Psoas muscle (tissue), 7 donors: ENCODE measurements at regions not wholly inside any gene's neighbourhood (a gene's known extent, or its start where the extent isn't known, plus 50 kb on each side); places are given as distances from the start of the nearest gene placed in this dataset.

ENCODE experiments used
- ATAC-seq, 4 donors: fragments of 200-7000 bp; cut with Tn5 transposase; one replicate each; pipeline ENCODE4 v1.9.1; 2020; ENCODE audit warnings: moderate library complexity in 3 of 4, mild to moderate bottlenecking in 2 of 4
- DNase-seq, 2 donors: peaks; one replicate each; pipeline ENCODE4 v3.0.0-alpha.2; 2020
- H3K27ac ChIP-seq: fragments of 200-600 bp; one replicate; pipeline ENCODE4 v1.8.0; 2022
- H3K27me3 ChIP-seq, 3 donors: fragments of 200-600 bp in 1 of 3; one replicate each; pipeline versions ENCODE4 v1.6.1 to v1.8.0; 2013 to 2022; ENCODE audit warnings: low read length in 2 of 3, mild to moderate bottlenecking in 2 of 3, moderate library complexity in 1 of 3; ENCODE audit not compliant: insufficient read depth in 3 of 3
- H3K36me3 ChIP-seq, 2 donors: fragments of 200-600 bp in 1 of 2; one replicate each; pipeline versions ENCODE4 v1.6.1 to v1.8.0; 2013 to 2022; ENCODE audit warnings: low read depth in 1 of 2, mild to moderate bottlenecking in 1 of 2, moderate library complexity in 1 of 2; ENCODE audit not compliant: insufficient read depth in 1 of 2
- H3K4me1 ChIP-seq: fragments of 200-600 bp; one replicate; pipeline ENCODE4 v1.8.0; 2022
- H3K4me3 ChIP-seq: fragments of 200-600 bp; one replicate; pipeline ENCODE4 v1.8.0; 2022; ENCODE audit warnings: mild to moderate bottlenecking
- H3K9me3 ChIP-seq: fragments of 200-600 bp; one replicate; pipeline ENCODE4 v1.8.0; 2022
- CTCF ChIP-seq: fragments of 200-600 bp; IDR thresholded peaks from one replicate; pipeline ENCODE4 v1.8.0; 2022; ENCODE audit warnings: antibody characterized with exemption
- WGBS, 3 donors: extraction: QIAGEN DNeasy Blood & Tissue Kit; methylation state at CpG; one replicate each; pipeline versions ENCODE4 v1.1.6 to v1.1.7; 2013; 5-methylcytosine and 5-hydroxymethylcytosine counted together
- intact Hi-C, 2 donors: fragments of 100-400 bp; cut with DNase I; formaldehyde crosslinking; loops; one replicate each; pipeline versions ENCODE4 v1.11.0 to v1.14.2; 2022
- donor health status: healthy with polysubstance abuse.
- donor health status: DM: no; HTN: no; CAD: no; lungs with moderate emphysema.
- donor health status: Bipolar disorder and iron deficiency.
- donor health status: healthy.
- donor health status: DM: yes; HTN: yes; CAD: no.
- donor health status: DM: no; HTN: no; CAD: no.
- donor health status: DM: yes; HTN: yes; CAD: no.

GRCh38 chr10:35739998-35740397, 97.9 kb upstream of the FZD8 start:
- ATAC-seq: no peak
- Histone ChIP-seq H3K27me3 (no peaks in the 10 kb centered on the region), H3K4me3 (no peak overlapping the region), H3K4me1 (no peaks in the 10 kb centered on the region), H3K27ac (no peak overlapping the region), H3K36me3 (no peaks in the 10 kb centered on the region), H3K9me3 (no peaks in the 10 kb centered on the region)
- no peak for TF ChIP-seq CTCF
- intact Hi-C loops: no loop called here
- no peak for DNase-seq

GRCh38 chr10:35735412-35735811, 93.3 kb upstream of the FZD8 start:
- intact Hi-C loops: no loop called here
- Histone ChIP-seq H3K27ac (no peak overlapping the region), H3K4me3 (no peak overlapping the region), H3K27me3 (no peaks in the 10 kb centered on the region), H3K4me1 (no peaks in the 10 kb centered on the region), H3K36me3 (no peaks in the 10 kb centered on the region), H3K9me3 (no peaks in the 10 kb centered on the region)
- 84 to 87% (median 84%) methylated on average over 5 of the region's 5 CpGs for WGBS, 3 donors
- ATAC-seq: no peak
- TF ChIP-seq CTCF: no peak
- no peak for DNase-seq

GRCh38 chr10:35731828-35732227, 89.7 kb upstream of the FZD8 start:
- H3K4me3 ChIP-seq: no peak overlapping the region
- ATAC-seq: no peak
- DNase-seq: no peak
- intact Hi-C loops: no loop called here
- no peak overlapping the region for H3K27ac ChIP-seq
- no peak for TF ChIP-seq CTCF
- H3K36me3 ChIP-seq: no peaks in the 10 kb centered on the region
- H3K27me3 ChIP-seq: no peaks in the 10 kb centered on the region
- WGBS, 3 donors: 80 to 94% (median 88%) methylated on average over 1 of the region's 1 CpG
- H3K4me1 ChIP-seq: no peaks in the 10 kb centered on the region
- no peaks in the 10 kb centered on the region for H3K9me3 ChIP-seq

GRCh38 chr10:35728341-35728740, 86.2 kb upstream of the FZD8 start:
- no peak for TF ChIP-seq CTCF
- ATAC-seq (no peak), DNase-seq (no peak)
- WGBS, 3 donors: 71 to 76% (median 72%) methylated on average over 5 of the region's 5 CpGs
- Histone ChIP-seq H3K36me3 (no peaks in the 10 kb centered on the region), H3K4me3 (no peak overlapping the region), H3K4me1 (no peaks in the 10 kb centered on the region), H3K27me3 (no peaks in the 10 kb centered on the region), H3K27ac (no peak overlapping the region), H3K9me3 (no peaks in the 10 kb centered on the region)
- intact Hi-C loops: no loop called here

GRCh38 chr10:35726846-35727245, 84.8 kb upstream of the FZD8 start:
- TF ChIP-seq CTCF: no peak
- ATAC-seq (no peak), DNase-seq (no peak)
- Histone ChIP-seq H3K4me1 (no peaks in the 10 kb centered on the region), H3K4me3 (no peak overlapping the region), H3K36me3 (no peaks in the 10 kb centered on the region), H3K27ac (no peak overlapping the region), H3K27me3 (no peaks in the 10 kb centered on the region), H3K9me3 (no peaks in the 10 kb centered on the region)
- 27 to 50% (median 37%) methylated on average over 2 of the region's 2 CpGs for WGBS, 3 donors
- intact Hi-C loops: no loop called here
